ENCODE measurements at regions not wholly inside any gene's neighbourhood (a gene's known extent, or its start where the extent isn't known, plus 50 kb on each side); places are given as distances from the start of the nearest gene placed in this dataset.

- Histone ChIP-seq H3K4me1 (ENCODE audit: control insufficient read depth, insufficient read depth, low read length) (no peaks in the 10 kb centered on the region), H3K9me3 (ENCODE audit: control insufficient read depth, insufficient read depth, low read depth, low read length) (no peaks in the 10 kb centered on the region), H3K4me3 (ENCODE audit: low read depth, low read length) (no peak overlapping the region), H3K27ac (ENCODE audit: extremely low read depth, low read depth, low read length) (no peak overlapping the region), H3K36me3 (ENCODE audit: control insufficient read depth in 2 of 2, insufficient read depth in 1 of 2, low read length in 2 of 2) (no peaks in the 10 kb centered on the region)
- POLR2A ChIA-PET, result no interaction called here
- TF ChIP-seq WT1 (tag by site-specific recombination; IDR thresholded peaks at IDR 0.05), result no peak
- no peak for TF ChIP-seq OVOL3 (tag by site-specific recombination; IDR thresholded peaks at IDR 0.05)
- no peak for TF ChIP-seq BCL6B (tag by site-specific recombination; IDR thresholded peaks at IDR 0.05)
- no peak for TF ChIP-seq PATZ1 (tag by site-specific recombination; IDR thresholded peaks at IDR 0.05)
- no peak for TF ChIP-seq ZNF571 (tag by site-specific recombination; IDR thresholded peaks at IDR 0.05)
- TF ChIP-seq GLIS2 (tag by site-specific recombination; IDR thresholded peaks at IDR 0.05), result no peak
- no peak for TF ChIP-seq ZFP41 (tag by site-specific recombination; IDR thresholded peaks at IDR 0.05; ENCODE audit: borderline replicate concordance)
- no peak for TF ChIP-seq ZNF777 (tag by site-specific recombination; IDR thresholded peaks at IDR 0.05; ENCODE audit: borderline replicate concordance)
- no peak for TF ChIP-seq SP7 (tag by site-specific recombination; IDR thresholded peaks at IDR 0.05)
- TF ChIP-seq ZSCAN18 (tag by site-specific recombination; IDR thresholded peaks at IDR 0.05), result no peak
- CTCF ChIA-PET, result no interaction called here
Measured at GRCh38 chr3:163438760-163439159, 1639.5 kb downstream of the SI start.

GRCh38 chr3:163422671-163423070 lies 1655.6 kb downstream of the SI start:
- CTCF ChIA-PET, result no interaction called here
- POLR2A ChIA-PET, result no interaction called here
- Histone ChIP-seq H3K27ac (ENCODE audit: extremely low read depth, low read depth, low read length) (no peak overlapping the region), H3K9me3 (ENCODE audit: control insufficient read depth, insufficient read depth, low read depth, low read length) (no peaks in the 10 kb centered on the region), H3K4me1 (ENCODE audit: control insufficient read depth, insufficient read depth, low read length) (no peaks in the 10 kb centered on the region), H3K36me3 (ENCODE audit: control insufficient read depth in 2 of 2, insufficient read depth in 1 of 2, low read length in 2 of 2) (no peaks in the 10 kb centered on the region), H3K4me3 (ENCODE audit: low read depth, low read length) (no peak overlapping the region)
- no peak for TF ChIP-seq TCF7L2 (IDR thresholded peaks at IDR 0.05; ENCODE audit: borderline replicate concordance, low read depth, low read length)
- no peak for TF ChIP-seq ZNF791 (tag by site-specific recombination; IDR thresholded peaks at IDR 0.05)
- no peak for TF ChIP-seq ZNF777 (tag by site-specific recombination; IDR thresholded peaks at IDR 0.05; ENCODE audit: borderline replicate concordance)
- no peak for TF ChIP-seq ZNF518A (tag by site-specific recombination; conservative IDR thresholded peaks at IDR 0.05; ENCODE audit: low read depth)
- no peak for TF ChIP-seq SP7 (tag by site-specific recombination; IDR thresholded peaks at IDR 0.05)
- no peak for TF ChIP-seq ZNF211 (tag by site-specific recombination; IDR thresholded peaks at IDR 0.05; ENCODE audit: low read depth)

Measured in HEK293 (cell line).